ENCODE measurements at regions not wholly inside any gene's neighbourhood (a gene's known extent, or its start where the extent isn't known, plus 50 kb on each side); places are given as distances from the start of the nearest gene placed in this dataset.

DNA sequence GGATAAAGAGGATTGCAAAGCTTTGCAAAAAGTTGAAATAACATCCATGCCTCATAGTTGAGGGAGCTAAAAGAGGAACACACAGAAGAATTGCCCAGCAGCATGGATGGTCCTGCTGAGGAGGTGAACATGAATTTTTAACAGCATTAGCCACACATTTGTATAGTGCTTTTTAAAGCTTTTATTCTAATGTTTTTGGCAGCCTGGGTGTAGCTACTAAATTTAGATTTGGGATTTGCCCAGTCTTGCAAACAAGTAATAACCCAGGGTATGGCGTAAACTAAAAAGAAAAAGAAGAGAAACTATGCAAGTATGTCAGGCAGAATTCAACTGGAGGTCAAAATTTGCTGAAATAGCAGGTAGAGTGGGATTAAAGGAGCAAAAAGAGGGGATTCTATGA lies 75.1 kb upstream of the PTPRK start:
- TF ChIP-seq, protein P1, sequence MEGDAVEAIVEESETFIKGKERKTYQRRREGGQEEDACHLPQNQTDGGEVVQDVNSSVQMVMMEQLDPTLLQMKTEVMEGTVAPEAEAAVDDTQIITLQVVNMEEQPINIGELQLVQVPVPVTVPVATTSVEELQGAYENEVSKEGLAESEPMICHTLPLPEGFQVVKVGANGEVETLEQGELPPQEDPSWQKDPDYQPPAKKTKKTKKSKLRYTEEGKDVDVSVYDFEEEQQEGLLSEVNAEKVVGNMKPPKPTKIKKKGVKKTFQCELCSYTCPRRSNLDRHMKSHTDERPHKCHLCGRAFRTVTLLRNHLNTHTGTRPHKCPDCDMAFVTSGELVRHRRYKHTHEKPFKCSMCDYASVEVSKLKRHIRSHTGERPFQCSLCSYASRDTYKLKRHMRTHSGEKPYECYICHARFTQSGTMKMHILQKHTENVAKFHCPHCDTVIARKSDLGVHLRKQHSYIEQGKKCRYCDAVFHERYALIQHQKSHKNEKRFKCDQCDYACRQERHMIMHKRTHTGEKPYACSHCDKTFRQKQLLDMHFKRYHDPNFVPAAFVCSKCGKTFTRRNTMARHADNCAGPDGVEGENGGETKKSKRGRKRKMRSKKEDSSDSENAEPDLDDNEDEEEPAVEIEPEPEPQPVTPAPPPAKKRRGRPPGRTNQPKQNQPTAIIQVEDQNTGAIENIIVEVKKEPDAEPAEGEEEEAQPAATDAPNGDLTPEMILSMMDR (IDR thresholded peaks at IDR 0.05) = no peak
- TF ChIP-seq POLR2A (IDR thresholded peaks at IDR 0.05) = no peak
